Kidney (tissue), 13 donors: ENCODE measurements at regions not wholly inside any gene's neighbourhood (a gene's known extent, or its start where the extent isn't known, plus 50 kb on each side); places are given as distances from the start of the nearest gene placed in this dataset.
A peak's percentile ranks its signal among the peaks of the same experiment; 100 is the strongest.

Source experiments
- DNase-seq, 5 donors: peaks; one replicate each; pipeline ENCODE4 v3.0.0-alpha.2; 2013 to 2020
- FAIRE-seq: peaks from 2 replicates; lab custom pipeline; 2012; peaks lifted over from hg19 to GRCh38; lab: Jason Lieb, UNC
- H3K27ac ChIP-seq, 2 donors: one replicate each; pipeline ENCODE4 v1.7.0; 2013; ENCODE audit warnings: low read depth in 2 of 2, low read length in 2 of 2, inconsistent platforms in 1 of 2
- H3K27me3 ChIP-seq: one replicate; pipeline ENCODE4 v1.7.1; 2013; ENCODE audit warnings: low read length, inconsistent platforms; ENCODE audit not compliant: control insufficient read depth, insufficient read depth
- H3K36me3 ChIP-seq, 3 donors: one replicate each; pipeline versions ENCODE4 v1.7.0 to v1.7.1; 2013; ENCODE audit warnings: low read length in 3 of 3, control low read depth in 1 of 3, inconsistent platforms in 1 of 3; ENCODE audit not compliant: insufficient read depth in 3 of 3, control insufficient read depth in 2 of 3
- H3K4me1 ChIP-seq, 3 donors: one replicate each; pipeline versions ENCODE4 v1.7.0 to v1.7.1; 2013; ENCODE audit warnings: low read length in 3 of 3, inconsistent platforms in 1 of 3, low read depth in 1 of 3; ENCODE audit not compliant: control insufficient read depth in 2 of 3, insufficient read depth in 2 of 3
- H3K4me3 ChIP-seq, 3 donors: one replicate each; pipeline versions ENCODE4 v1.7.0 to v1.8.1; 2013; ENCODE audit warnings: low read length in 3 of 3, control low read depth in 1 of 3, inconsistent platforms in 1 of 3
- H3K9ac ChIP-seq, 3 donors: one replicate each; pipeline versions ENCODE4 v1.7.0 to v1.7.1; 2013; ENCODE audit warnings: low read length in 3 of 3, control low read depth in 1 of 3, inconsistent platforms in 1 of 3
- H3K9me3 ChIP-seq, 3 donors: one replicate each; pipeline versions ENCODE4 v1.7.0 to v1.7.1; 2013; ENCODE audit warnings: low read length in 3 of 3, control low read depth in 1 of 3, inconsistent platforms in 1 of 3; ENCODE audit not compliant: control insufficient read depth in 2 of 3, insufficient read depth in 1 of 3
- intact Hi-C: fragments of 100-400 bp; cut with DNase I; formaldehyde crosslinking; loops from one replicate; pipeline ENCODE4 v1.11.1; 2022
- TF ChIP-seq, protein P1 (sequence below): IDR thresholded peaks from 3 replicates; pipeline ENCODE4 v1.5.1; 2012; ENCODE audit warnings: mild to moderate bottlenecking, moderate library complexity, borderline replicate concordance; ENCODE audit not compliant: insufficient read depth; ENCODE audit errors: extremely low read depth
- donor health status: control.
- donor health status: control.
- donor health status: control.
- donor health status: control.
- donor health status: control.
- donor health status: DM: yes; HTN: yes; CAD: no.
- donor health status: Normal renal cell carcinoma (clear cell type).

GRCh38 chr13:38002606-38003005, 133.0 kb upstream of the TRPC4 start:
- H3K27me3 ChIP-seq: no peaks in the 10 kb centered on the region
- DNase-seq: peak in 3 of 5 donors; percentile 9 to 73 (median 56)
- no peak for FAIRE-seq
- H3K4me3 ChIP-seq: no peak overlapping the region
- H3K27ac ChIP-seq: no peak overlapping the region
- H3K4me1 ChIP-seq: no peaks in the 10 kb centered on the region
- H3K9ac ChIP-seq: no peak overlapping the region
- H3K36me3 ChIP-seq: no peaks in the 10 kb centered on the region
- intact Hi-C loops: no loop called here
- TF ChIP-seq, protein P1, sequence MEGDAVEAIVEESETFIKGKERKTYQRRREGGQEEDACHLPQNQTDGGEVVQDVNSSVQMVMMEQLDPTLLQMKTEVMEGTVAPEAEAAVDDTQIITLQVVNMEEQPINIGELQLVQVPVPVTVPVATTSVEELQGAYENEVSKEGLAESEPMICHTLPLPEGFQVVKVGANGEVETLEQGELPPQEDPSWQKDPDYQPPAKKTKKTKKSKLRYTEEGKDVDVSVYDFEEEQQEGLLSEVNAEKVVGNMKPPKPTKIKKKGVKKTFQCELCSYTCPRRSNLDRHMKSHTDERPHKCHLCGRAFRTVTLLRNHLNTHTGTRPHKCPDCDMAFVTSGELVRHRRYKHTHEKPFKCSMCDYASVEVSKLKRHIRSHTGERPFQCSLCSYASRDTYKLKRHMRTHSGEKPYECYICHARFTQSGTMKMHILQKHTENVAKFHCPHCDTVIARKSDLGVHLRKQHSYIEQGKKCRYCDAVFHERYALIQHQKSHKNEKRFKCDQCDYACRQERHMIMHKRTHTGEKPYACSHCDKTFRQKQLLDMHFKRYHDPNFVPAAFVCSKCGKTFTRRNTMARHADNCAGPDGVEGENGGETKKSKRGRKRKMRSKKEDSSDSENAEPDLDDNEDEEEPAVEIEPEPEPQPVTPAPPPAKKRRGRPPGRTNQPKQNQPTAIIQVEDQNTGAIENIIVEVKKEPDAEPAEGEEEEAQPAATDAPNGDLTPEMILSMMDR: no peak
- no peaks in the 10 kb centered on the region for H3K9me3 ChIP-seq

DNA sequence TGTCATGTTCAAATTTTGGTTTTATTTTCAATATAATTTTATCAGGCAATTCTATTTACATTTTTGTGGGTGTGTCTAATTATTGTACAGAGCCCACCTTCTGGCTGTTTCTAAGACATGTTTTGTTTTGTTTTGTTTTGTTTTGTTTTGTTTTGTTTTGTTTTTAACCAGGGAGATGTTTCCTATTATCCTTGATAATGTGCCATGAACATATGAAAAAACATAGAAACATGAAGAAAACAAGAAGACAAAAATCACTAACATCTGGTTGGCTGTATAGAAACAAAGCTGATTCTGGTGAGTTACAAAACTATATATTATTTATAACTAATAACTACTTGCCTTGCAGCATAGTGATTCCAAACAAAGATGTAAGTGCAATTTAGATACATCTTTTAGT, 128.1 kb upstream of the TRPC4 start:
- TF ChIP-seq, protein P1: no peak
- no peak overlapping the region for H3K9ac ChIP-seq
- no peaks in the 10 kb centered on the region for H3K9me3 ChIP-seq
- H3K36me3 ChIP-seq: no peaks in the 10 kb centered on the region
- H3K27me3 ChIP-seq: no peaks in the 10 kb centered on the region
- peak; percentile 19 for FAIRE-seq
- DNase-seq: no peak
- intact Hi-C loops: no loop called here
- no peak overlapping the region for H3K27ac ChIP-seq
- no peak overlapping the region for H3K4me3 ChIP-seq
- H3K4me1 ChIP-seq: no peaks in the 10 kb centered on the region

DNA sequence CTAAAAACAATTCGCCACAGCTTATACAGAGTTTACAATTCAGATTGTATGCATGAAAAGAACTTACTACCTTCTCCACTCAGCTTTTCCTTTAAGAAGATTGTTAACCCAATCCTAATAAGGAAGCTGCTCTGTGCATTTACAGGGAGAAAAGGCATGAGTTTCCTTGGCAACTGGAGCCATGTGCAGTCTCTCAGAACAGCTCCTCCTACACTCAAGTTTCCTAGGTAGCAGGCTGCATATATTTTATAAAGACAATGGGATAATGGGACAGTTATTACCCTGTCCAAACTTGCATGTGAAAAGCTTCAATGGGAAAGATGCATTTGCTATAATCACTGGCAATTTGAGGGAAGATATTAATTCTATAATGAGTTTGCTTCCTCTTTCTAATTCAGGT, 125.5 kb upstream of the TRPC4 start:
- Histone ChIP-seq H3K4me3 (no peak overlapping the region), H3K27me3 (no peaks in the 10 kb centered on the region), H3K9ac (no peak overlapping the region), H3K27ac (no peak overlapping the region), H3K4me1 (no peaks in the 10 kb centered on the region), H3K9me3 (no peaks in the 10 kb centered on the region), H3K36me3 (no peaks in the 10 kb centered on the region)
- intact Hi-C loops: no loop called here
- TF ChIP-seq, protein P1: no peak
- peak in 4 of 5 donors; percentile 45 to 89 (median 71) for DNase-seq
- no peak for FAIRE-seq

DNA sequence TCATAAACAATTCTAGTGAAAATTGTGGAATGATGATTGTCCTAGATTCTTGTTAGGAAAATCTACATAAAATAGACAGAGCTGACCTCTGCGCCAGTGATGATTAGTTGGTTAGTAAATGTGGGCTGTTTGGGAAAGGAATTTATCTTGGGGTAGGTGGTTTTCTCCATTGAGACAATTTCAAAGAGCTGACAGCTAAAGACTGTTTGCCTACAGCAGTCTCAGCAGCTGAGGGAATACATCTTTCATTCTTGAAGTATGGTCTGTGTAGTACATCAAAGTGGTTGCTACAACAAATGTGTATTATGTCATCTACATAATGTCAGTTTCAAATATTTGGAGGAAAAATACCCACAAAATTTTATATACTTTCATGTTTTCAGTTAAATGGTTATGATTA, 117.2 kb upstream of the TRPC4 start:
- no peak overlapping the region for H3K4me3 ChIP-seq
- no peaks in the 10 kb centered on the region for H3K27me3 ChIP-seq
- no peaks in the 10 kb centered on the region for H3K36me3 ChIP-seq
- H3K9me3 ChIP-seq: no peaks in the 10 kb centered on the region
- no peak overlapping the region for H3K9ac ChIP-seq
- DNase-seq (no peak), FAIRE-seq (no peak)
- intact Hi-C loops: no loop called here
- no peak overlapping the region for H3K27ac ChIP-seq
- H3K4me1 ChIP-seq: no peaks in the 10 kb centered on the region
- TF ChIP-seq, protein P1: no peak
